Ramos (cell line): ENCODE measurements at regions not wholly inside any gene's neighbourhood (a gene's known extent, or its start where the extent isn't known, plus 50 kb on each side); places are given as distances from the start of the nearest gene placed in this dataset.

Experiments
- in situ Hi-C: fragments of 300-500 bp; cut with MboI; formaldehyde crosslinking; loops from one replicate; pipeline ENCODE4 v1.14.3; 2022; ENCODE audit warnings: low sequenced_read_pairs; ENCODE audit not compliant: unreplicated experiment

DNA sequence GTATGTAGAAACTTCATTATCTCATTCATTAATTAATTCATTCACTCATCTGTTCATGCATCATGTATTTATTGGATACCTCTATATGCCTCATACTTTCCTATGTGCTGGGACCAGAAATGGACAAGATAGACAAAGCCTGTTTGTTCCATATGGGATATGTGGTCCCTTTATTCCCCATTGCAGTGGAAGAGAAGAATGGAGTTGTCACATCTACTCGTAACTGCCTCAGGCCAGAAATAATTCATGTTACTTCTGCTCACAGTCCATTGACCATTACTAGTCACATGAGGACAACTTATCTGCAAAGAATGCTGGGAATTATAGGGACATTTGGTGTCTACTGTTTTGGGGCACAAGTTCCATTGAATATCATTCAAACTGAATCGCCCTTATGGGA lies 327.8 kb downstream of the MATN1 start:
- in situ Hi-C loops: no loop called here

DNA sequence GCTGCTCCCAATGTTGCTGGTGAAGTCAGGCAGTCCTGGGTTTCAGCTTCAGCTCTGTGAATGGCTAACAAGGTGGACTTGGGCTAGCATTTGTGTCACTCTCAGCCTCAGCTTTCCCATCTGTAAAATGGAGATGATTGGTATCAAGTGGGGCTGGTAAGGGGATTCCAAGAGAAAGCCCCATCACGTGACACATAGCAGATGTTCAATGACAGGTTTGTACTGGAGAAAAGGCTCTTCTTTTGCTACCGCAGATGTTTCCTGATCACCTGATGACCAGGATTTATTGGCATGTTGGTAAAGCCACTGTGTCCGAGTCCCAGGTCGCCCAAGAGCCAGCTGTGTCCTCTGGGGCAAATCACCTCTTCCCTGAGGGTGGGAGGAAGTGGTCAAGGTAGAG lies 335.0 kb downstream of the MATN1 start:
- in situ Hi-C loops: no loop called here

DNA sequence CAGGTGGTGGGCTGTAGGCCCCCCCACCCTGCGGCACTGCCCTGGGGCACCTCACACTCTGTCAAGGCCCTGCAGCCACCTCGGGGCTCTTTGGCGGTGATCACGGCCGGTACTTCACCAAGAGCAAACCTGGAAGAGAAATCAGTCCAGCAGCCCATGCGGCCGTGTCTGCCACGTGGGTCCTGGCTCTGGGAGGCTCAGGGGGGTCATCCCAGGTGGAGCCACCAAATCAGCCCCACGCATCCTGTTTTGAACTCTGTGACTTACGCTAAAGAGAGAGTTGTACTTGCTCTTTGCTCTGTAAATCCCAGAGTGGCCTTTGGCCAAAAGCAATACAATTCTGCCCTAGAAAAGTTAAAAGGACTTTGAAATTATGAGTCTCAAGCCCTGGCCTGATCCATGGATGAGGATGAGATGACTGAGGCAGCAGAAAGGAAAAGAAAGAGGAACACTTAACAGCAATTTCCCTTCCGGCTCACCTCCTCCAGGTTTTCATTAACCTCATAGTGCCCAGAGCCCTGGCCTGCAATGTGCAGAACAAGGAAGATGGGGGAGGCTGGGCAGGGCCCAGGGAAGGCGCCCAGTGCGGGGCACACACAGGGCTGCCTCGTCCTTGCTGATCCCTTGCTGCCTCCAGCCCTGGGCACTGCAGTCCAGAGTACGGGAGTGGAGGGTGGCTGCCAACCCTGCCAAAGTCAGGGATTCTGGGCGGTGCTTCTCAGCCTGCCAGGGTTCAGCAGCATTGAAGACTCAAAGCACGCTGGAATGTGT lies 337.0 kb downstream of the MATN1 start:
- in situ Hi-C loops: no loop called here

DNA sequence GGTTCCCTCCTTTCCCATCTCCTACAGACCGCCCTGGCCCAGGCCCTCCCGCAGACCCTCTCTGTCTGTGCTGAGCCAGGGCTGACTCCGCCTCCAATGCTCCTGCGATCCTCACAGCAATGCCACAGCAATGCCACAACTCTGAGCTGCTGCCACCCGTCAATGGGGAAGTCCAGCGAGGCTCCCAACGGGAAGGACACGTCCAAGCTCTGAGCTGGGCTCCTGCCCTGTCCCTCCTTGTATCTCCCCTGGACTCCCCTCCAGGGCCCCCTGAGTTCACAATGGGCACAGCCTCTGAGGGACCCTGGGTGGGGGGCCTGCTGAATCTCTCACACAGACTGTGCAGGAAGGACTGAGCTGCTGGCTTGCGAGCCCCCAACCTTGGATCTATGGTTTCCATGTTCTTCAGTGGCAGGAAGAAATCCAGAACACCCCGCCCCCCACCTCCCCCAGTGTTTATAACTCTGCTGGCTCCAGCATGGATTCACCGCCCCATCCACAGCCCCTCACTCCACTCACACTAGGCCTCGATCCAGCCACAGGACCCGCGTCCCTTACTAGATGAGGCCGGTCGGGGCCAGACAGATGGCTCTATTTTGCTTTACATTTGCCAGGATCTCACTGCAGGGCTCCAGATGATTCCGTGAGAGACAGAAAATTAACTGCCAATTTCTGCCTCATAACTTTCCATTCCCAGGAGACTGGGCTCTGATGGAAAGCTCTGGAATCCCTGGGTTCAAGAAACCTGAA lies 338.0 kb downstream of the MATN1 start:
- in situ Hi-C loops: no loop called here

DNA sequence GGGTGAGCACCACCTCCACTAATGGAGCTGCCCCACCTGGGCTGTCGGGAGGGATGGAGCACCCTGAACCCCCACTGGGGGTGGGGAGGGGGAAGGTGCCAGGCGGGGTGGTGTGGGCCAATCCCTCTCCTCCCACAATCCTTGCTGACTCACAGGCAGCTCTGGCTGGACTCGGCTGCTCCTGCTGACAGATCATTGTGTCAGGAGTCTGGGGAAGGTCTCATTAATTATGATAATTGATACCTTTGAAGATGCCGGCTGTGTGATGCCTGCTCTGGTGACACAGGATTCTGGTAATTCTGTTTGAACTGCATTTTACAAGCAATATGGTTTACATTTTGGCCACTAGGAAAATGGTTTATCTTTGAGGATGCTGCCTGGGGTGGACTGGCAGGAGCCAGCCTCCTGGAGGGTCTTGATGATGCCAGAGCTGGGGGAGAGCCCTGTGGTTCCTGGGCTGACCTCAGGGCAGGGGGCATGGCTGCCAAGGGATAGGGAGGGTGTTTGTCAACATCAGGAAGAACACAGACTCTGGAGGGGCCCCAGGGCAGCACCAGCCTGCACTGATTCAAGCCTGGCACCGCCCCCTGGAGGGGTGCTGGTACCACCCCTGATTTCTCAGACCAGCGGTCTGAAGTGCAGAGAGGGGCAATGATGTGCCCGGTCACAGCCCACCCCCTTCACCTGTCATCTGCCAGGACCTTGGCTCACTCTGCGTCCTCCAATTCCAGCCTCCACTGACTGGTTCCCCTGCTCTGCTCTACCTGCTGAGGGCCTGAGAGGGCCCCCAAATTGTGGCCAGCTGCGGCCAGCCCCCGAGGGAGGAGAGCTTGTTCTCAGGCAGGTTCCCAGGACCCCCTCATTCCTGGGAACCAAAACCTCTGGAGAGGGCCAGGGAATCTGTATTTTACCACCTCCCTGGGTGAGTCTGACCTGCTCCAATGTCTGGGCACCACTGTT lies 338.8 kb downstream of the MATN1 start:
- in situ Hi-C loops: no loop called here

DNA sequence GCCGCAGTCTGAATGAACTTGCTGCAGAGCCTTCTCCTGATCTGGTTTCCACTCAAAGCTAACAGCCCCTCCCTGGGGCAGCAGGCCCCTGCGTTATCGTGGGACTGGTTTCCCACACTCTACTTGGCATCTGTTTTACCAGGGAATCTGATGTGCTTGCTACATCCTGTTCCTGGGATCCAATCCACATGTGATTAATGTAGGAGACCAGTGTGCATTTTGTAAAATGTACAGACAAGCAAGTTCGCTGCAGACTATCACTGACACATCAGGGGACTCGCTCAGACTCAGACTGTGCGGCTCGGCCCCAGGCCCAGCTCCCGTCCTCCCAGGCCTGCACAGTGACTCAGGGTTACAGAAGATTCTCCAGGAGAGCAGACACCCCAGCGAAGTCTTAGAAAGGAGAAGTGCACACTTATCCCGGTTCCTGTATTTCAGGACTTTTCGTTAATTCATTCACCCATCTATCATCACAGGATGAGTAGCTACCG lies 340.1 kb downstream of the MATN1 start:
- in situ Hi-C loops: no loop called here

DNA sequence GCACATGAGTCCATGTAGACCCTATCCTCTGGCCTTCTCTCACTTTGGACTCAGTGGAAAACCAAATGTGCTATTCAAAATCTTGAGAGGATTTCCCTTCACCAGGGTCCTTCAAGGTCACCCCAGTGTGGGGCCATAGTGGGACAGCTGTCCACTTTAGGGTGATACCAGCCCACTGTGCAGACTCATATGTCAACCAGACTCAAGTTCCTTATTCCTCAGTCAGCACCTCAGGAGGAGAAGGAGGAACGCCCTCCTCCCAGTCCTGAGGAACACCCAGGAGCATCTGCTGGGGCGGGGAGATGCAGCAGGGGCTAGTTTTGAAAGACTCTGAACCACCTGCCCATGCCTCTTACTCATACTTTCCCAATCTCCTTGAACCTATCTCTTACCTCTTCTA lies 340.9 kb downstream of the MATN1 start:
- in situ Hi-C loops: no loop called here

DNA sequence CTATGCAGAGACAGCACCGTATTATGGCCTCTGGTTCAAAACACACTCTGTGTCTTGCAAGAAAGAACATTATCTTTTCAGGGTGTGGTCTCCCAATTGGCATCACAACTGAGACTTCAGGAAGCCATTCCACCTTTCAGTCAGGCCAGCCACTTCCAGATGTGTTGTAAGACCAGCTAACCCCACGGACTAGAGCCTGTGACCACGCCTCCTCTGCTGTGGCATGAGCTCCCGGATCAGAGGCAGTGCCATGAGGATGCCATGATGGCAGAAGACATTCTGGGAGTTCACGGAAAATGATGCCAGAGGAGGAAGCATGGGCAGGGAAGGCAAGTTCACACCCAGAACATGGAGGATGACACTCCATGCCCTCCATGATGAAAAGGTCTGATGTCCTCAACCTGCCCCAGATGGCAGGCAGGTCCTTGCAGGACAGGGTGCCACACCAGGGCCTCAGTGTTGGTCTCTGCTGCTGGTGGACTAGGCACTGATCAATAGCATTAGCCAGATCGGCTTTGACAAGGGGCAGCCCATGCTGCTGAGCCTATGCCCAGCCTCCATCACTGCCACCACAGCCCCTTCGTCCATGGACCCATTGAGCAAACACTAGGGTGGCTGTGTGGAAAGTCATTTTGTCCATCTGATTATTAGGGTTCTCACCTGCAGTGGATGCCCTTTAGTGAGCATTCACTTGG lies 341.6 kb downstream of the MATN1 start:
- in situ Hi-C loops: no loop called here

DNA sequence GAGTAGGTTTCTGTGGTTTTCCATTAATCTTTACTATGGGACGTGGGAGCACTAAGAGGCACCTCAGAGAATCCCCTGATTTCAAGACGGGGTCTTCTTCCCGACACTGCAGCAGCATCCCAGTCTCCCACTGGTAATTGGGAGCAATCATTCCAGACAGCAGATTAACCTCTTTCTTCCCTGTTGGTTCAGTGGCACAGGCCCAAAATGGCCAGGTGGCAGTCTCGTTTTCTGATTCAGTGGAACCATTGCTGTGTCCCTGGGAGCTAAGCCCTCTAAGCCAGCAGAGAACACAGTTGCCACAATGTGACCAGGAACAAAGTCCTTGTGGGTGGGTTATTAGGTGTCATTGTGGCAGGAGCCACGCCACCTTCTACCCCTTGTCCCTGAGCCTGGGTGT lies 342.1 kb downstream of the MATN1 start:
- in situ Hi-C loops: no loop called here

DNA sequence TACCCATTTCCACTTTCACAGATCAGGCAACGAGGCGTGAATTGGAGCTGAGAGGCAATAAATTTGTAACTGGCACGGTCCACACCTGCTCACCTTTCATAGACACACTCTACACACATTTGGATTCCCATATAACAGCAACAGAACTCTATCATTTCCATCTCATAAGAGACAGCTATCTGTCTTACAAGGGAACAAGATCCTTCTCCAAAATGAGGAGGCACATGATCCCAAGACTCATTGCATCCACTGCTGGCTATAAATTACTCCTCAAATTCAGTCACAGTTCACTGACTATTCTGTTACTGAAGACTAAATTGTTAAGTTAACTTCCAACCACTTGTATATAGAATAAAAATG lies 342.8 kb downstream of the MATN1 start:
- in situ Hi-C loops: no loop called here

DNA sequence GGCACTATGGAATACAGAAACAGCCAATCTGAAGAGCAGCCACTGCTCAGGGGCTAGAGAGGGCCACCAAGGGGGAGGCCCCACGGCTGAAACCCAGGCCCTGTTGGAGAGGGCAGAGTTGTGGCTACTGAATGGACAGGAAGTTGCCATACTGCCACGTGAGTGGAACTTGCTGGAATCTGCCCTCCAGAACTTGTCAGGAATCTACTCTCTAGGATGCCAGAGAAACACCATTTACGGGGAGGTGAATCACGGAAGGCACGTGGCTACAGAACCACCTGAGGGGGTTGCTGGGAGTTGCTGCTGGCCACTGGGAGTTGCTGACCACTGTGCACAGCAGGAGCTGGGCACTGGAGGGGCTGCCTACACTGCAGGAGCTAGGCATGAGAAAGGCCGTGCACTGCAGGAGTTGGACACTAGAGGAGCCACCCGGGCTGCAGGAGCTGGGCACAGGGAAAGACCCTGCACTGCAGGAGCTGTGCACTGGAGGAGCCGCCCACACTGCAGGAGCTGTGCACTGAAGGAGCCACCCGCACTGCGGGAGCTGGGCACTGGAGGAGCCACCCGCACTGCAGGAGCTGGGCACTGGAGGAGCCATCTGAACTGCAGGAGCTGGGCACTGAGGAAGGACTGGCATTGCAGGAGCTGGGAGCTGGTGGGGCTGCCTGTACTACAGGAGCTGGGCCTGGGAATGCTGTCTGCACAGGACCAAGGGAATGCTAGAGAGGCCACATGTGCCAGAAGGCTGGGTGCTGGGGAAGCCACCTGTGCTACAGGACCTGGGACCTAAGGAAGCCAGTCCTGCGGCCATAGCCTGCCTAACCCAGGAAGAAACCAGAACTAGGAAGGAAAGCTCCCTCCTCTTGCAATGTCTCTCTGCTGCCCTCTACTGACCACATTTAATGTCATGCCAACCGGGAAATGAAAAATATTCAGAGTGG lies 343.4 kb downstream of the MATN1 start:
- in situ Hi-C loops: no loop called here

DNA sequence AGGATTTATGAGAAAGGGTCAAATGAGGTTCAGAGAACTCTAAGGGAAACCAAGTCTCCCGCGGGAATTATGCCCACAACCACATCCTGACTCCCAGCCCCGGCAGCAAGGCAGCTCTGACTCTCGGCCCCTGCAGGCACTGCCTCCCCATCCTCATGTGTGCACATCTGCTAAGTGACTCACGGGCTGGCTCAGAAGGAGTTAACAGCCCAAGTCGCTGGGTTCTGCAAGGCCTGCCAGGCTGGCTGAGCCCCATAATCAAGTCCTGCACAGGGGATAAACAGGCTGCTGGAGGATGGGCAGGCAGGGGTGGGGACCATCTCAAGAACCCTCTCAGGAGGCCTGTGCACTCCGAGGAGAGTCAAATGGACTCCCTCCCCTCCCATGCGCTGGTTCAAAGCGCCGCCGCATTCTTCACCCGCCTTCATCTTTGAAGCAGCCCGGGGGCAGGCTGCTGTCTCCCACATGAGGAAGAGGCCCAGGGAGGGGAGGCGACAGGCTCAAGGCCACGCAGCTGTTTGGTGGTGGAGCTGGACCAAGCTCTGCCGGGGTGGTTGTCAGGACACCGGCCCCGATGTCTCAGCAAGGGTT lies 344.3 kb downstream of the MATN1 start:
- in situ Hi-C loops: no loop called here

DNA sequence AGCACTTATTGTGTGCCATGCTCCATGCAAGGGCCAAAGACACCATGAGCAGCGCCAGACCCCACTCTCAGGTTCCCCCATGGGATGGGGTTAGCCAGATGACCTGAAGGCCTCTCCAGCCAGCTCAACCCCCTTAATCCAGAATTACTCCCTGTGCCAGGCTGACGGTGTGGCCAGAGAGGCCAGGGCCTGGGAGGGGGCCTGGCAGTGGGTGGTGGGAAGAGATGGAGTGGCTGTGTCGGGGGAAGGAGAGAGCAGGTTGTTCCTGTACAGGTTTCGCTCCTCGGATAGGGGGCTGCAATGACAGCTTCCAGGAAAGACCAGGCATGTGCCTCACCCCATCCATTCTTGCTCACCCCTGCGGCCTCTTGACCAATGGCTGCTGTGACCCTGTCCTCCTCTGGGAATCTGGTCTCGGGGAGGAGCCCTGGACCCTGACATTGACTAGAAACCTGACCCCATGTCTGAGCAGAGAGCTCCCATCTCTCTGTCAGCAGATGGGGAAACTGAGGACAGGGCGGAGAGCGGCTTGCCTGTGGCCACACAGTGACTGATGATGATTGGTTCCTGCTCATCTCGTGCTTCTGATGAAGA lies 345.3 kb downstream of the MATN1 start:
- in situ Hi-C loops: no loop called here

DNA sequence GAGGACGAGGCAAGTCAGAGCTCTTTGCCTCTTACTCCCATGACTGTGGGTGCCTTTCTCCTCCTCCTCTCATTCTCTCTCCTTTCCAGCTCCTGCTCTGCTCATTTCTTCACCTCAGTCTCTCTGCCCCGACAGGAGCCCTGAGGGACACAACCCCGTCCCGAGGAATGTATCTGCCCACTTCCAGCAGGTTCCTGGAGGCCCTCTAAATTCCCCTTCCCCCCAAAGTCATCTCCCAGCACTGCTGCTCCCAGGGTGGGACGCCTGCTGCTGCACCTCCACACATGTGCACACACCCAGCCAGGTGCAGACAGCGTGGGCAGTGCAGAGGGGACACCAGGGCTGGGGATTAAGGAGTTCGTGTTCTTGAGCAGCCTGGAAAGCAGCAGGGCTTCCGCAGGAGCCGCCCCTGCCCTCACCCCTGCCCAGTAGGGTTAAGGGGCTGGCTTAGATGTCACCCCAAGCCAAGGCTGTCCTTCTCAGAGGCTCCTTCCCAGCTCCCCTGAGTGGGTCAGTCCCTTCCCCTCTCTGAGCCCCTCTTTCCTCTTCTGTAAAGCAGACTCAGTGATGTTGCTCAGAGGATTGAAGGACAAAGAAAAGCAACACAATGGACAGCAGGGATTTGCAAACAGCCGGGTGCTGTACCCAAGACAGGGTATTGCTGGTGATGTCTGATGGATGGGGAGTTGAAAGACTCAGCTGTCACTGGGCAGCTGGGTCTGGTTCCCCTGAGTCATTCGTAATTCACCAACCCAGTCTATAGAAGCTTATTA lies 346.0 kb downstream of the MATN1 start:
- in situ Hi-C loops: no loop called here

DNA sequence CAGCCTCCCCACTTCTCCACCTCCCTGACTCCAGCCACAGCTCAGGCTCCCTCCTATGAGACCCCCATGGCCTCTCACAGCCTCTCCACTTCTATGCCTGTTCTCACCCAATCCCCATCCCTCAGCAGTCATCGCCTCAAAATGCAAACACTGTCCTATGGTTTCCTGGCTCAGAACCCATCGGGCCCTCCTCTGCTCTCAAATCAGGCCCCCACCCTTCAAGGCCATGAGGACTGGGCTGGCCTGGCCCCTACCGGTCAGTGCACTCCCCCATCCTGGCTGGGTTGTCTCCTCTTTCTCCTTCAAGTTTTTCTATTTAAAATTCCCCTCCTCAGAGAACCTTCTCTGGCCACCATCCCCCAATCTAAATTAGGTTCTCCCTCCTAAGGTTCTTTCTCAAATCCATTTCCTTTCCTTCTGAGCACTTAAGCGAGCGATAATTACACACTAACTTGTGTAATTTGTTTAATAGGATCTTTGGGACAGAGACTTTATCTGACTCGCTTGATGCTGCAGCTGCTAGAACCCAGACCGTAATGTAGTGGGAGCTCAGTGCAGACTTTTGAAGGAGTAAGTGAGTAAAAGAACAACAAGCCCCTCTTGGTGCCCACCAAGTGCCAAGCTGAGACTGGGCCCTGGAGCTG lies 347.2 kb downstream of the MATN1 start:
- in situ Hi-C loops: no loop called here

DNA sequence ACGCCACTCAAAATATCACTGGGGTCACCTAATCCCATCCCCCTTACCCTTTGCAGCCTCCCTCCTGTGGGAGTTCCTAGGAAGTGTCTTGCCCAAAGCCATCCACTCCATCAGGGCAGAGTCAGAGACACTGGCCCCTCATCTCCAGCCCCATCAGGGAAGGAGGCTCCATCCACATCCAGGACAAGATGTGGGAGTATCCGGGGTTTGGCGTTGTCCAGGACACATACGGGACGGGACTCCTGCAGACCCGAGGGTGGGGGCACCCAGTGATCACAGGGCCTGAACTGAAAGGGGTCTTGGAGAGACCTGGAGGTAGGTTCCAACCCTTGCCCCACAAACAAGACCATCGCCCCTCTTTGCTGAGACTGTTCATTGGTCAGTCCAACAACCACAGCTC lies 348.2 kb downstream of the MATN1 start:
- in situ Hi-C loops: no loop called here

DNA sequence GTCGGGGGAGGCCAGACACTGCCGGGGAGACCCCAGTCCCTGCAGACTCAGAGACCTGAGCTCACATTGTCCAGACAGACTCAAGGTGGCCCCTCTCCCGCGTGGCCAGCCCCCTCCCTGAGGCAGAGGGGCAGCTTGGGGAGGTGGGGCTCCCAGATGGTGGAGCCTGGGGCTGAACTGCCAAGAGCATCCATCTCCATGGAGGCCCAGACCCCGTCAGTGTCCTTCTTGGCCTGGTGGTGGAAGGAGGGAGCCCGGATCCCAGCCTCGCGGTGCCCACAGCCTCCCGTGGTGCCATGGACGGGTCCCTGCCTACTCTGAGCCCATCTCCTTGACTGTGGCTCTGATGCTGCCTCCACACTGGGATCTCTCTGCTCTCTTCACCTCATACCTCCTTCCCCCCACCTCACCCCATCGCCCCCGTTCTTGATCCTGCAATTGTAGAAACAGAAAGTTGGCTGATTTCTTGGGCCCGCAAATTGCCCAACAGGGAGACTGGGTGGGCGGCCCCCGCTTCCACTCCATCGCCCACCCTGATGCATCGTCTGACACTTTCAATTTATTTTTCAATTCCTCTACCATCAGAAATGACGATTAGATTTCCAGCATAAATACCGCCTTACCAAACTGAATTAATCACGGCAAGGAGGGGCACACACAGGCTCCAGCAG lies 348.9 kb downstream of the MATN1 start:
- in situ Hi-C loops: no loop called here
